Stimulated activated CD4-positive, alpha-beta T cell treated with anti-CD3 and anti-CD28 coated beads, Interleukin-2, amount 100 ng/mL, for 48 hours (primary cell): ENCODE measurements at regions not wholly inside any gene's neighbourhood (a gene's known extent, or its start where the extent isn't known, plus 50 kb on each side); places are given as distances from the start of the nearest gene placed in this dataset.

Source experiments
- DNase-seq, 2 donors: peaks; one replicate each; pipeline ENCODE4 v3.0.0-alpha.2; 2020

GRCh38 chr19:28497137-28497536, 715.8 kb downstream of the UQCRFS1 start:
- DNase-seq, result no peak

- no peak for DNase-seq
Measured at GRCh38 chr19:28495046-28495445, 717.9 kb downstream of the UQCRFS1 start.

GRCh38 chr19:28494461-28494860, 718.5 kb downstream of the UQCRFS1 start:
- DNase-seq, result no peak

GRCh38 chr19:28493884-28494283, 719.1 kb downstream of the UQCRFS1 start:
- DNase-seq, result no peak

- no peak for DNase-seq
Measured at GRCh38 chr19:28492621-28493020, 720.3 kb downstream of the UQCRFS1 start.

GRCh38 chr19:28492201-28492600, 720.8 kb downstream of the UQCRFS1 start:
- no peak for DNase-seq

GRCh38 chr19:28489776-28490175, 723.2 kb downstream of the UQCRFS1 start:
- DNase-seq, result no peak

GRCh38 chr19:28489126-28489660, 723.8 kb downstream of the UQCRFS1 start:
- no peak for DNase-seq

- DNase-seq, result no peak
Measured at GRCh38 chr19:28487999-28488398, 725.0 kb downstream of the UQCRFS1 start.

- no peak for DNase-seq
Measured at GRCh38 chr19:28486926-28487325, 726.0 kb downstream of the UQCRFS1 start.

GRCh38 chr19:28486473-28486872, 726.5 kb downstream of the UQCRFS1 start:
- DNase-seq, result no peak

- no peak for DNase-seq
Measured at GRCh38 chr19:28485292-28485691, 727.7 kb downstream of the UQCRFS1 start.

GRCh38 chr19:28483197-28483596, 729.8 kb downstream of the UQCRFS1 start:
- DNase-seq, result no peak

GRCh38 chr19:28482221-28482620, 730.7 kb downstream of the UQCRFS1 start:
- DNase-seq, result no peak

GRCh38 chr19:28481674-28482073, 731.3 kb downstream of the UQCRFS1 start:
- no peak for DNase-seq

- no peak for DNase-seq
Measured at GRCh38 chr19:28475525-28475924, 737.4 kb downstream of the UQCRFS1 start.

GRCh38 chr19:28472843-28473242, 740.1 kb downstream of the UQCRFS1 start:
- DNase-seq, result no peak

- DNase-seq, result no peak
Measured at GRCh38 chr19:28471731-28472510, 741.0 kb downstream of the UQCRFS1 start.

GRCh38 chr19:28469544-28469943, 743.4 kb downstream of the UQCRFS1 start:
- DNase-seq, result no peak

- no peak for DNase-seq
Measured at GRCh38 chr19:28468701-28469459, 744.1 kb downstream of the UQCRFS1 start.

GRCh38 chr19:28466107-28467045, 746.6 kb downstream of the UQCRFS1 start:
- DNase-seq, result peak; percentile 60 to 62

GRCh38 chr19:28465371-28466086, 747.4 kb downstream of the UQCRFS1 start:
- no peak for DNase-seq
